PC-3 (cell line): ENCODE measurements at regions not wholly inside any gene's neighbourhood (a gene's known extent, or its start where the extent isn't known, plus 50 kb on each side); places are given as distances from the start of the nearest gene placed in this dataset.

ENCODE experiments used
- ATAC-seq: fragments of 200-7000 bp; cut with Tn5 transposase; 2 replicates; pipeline ENCODE4 v1.9.1; 2020; ENCODE audit warnings: mild to moderate bottlenecking, moderate library complexity
- BruUV-seq: library from RNA; stranded (reverse); fragments of 400-500 nt; replicated peaks from 2 replicates; lab custom pipeline; 2021; lab: Mats Ljungman, UMichigan
- CTCF ChIA-PET: fragments of 300-600 bp; sonication (Branson Sonifier 250); formaldehyde crosslinking; loops from one replicate; lab custom pipeline; 2022; ENCODE audit warnings: antibody characterized with exemption; lab: Charles Lee
- POLR2A ChIA-PET: fragments of 300-600 bp; sonication (Branson Sonifier 250); formaldehyde crosslinking; loops from one replicate; lab custom pipeline; 2022; ENCODE audit warnings: antibody characterized with exemption; ENCODE audit not compliant: unreplicated experiment; lab: Charles Lee
- DNase-seq: peaks from one replicate; pipeline ENCODE4 v3.0.0-alpha.2; 2015
- H2AFZ ChIP-seq: fragments of 300-600 bp; sonication (generic); 2 replicates; pipeline ENCODE4 v1.6.0; 2016; ENCODE audit warnings: antibody characterized with exemption, low read length
- H3F3A ChIP-seq: fragments of 300-600 bp; sonication (generic); one replicate; pipeline ENCODE4 v1.6.0; 2017; ENCODE audit warnings: antibody characterized with exemption, low read length, control low read depth, mild to moderate bottlenecking; ENCODE audit not compliant: unreplicated experiment
- H3K27ac ChIP-seq: fragments of 300-600 bp; sonication (generic); 2 replicates; pipeline ENCODE4 v1.5.1; 2016; ENCODE audit warnings: mild to moderate bottlenecking, low read length
- H3K27me3 ChIP-seq: fragments of 300-600 bp; sonication (generic); 2 replicates; pipeline ENCODE4 v1.6.1; 2016; ENCODE audit warnings: low read length, mixed read lengths
- H3K36me3 ChIP-seq: fragments of 300-600 bp; sonication (generic); 2 replicates; pipeline ENCODE4 v1.6.1; 2016; ENCODE audit warnings: low read depth, mixed run types, low read length, mixed read lengths
- H3K4me1 ChIP-seq: fragments of 300-600 bp; sonication (generic); 2 replicates; pipeline ENCODE4 v1.5.1; 2016; ENCODE audit warnings: low read length; ENCODE audit not compliant: insufficient read depth
- H3K4me2 ChIP-seq: fragments of 300-600 bp; sonication (generic); 2 replicates; pipeline ENCODE4 v1.6.0; 2016; ENCODE audit warnings: low read length
- H3K4me3 ChIP-seq: fragments of 300-600 bp; sonication (generic); 2 replicates; pipeline ENCODE4 v1.5.1; 2016; ENCODE audit warnings: mild to moderate bottlenecking, low read length, mixed read lengths
- H3K79me2 ChIP-seq: fragments of 300-600 bp; sonication (generic); 2 replicates; pipeline ENCODE4 v1.6.1; 2017; ENCODE audit warnings: low read length, mixed read lengths
- H3K9ac ChIP-seq: fragments of 300-600 bp; sonication (generic); 2 replicates; pipeline ENCODE4 v1.6.0; 2016; ENCODE audit warnings: mild to moderate bottlenecking, low read length
- H3K9me2 ChIP-seq: fragments of 300-600 bp; sonication (generic); replicated peaks from 2 replicates; pipeline ENCODE4 v1.6.1; 2016; ENCODE audit warnings: mixed run types, low read length, mixed read lengths
- H3K9me3 ChIP-seq: fragments of 300-600 bp; sonication (generic); 2 replicates; pipeline ENCODE4 v1.6.1; 2016; ENCODE audit warnings: low read length, mixed read lengths
- H4K20me1 ChIP-seq: fragments of 300-600 bp; sonication (generic); 2 replicates; pipeline ENCODE4 v1.6.1; 2016; ENCODE audit warnings: low read length, mixed read lengths
- EZH2 ChIP-seq: fragments of 300-600 bp; sonication (generic); IDR thresholded peaks from one replicate; pipeline ENCODE4 v1.6.1; 2017; ENCODE audit warnings: antibody characterized with exemption, mild to moderate bottlenecking, low read length; ENCODE audit not compliant: unreplicated experiment
- EZH2phosphoT487 ChIP-seq: fragments of 300-600 bp; sonication (generic); IDR thresholded peaks from 2 replicates; pipeline ENCODE4 v1.6.1; 2018; ENCODE audit warnings: mild to moderate bottlenecking, antibody characterized with exemption, low read length, borderline replicate concordance
- intact Hi-C: fragments of 100-400 bp; cut with micrococcal nuclease; formaldehyde crosslinking; loops from 2 replicates; pipeline ENCODE4 v1.9.0; 2023
- TF ChIP-seq, protein P1 (sequence below): fragments of 300-600 bp; sonication (generic); conservative IDR thresholded peaks from 2 replicates; pipeline ENCODE4 v1.5.1; 2017; ENCODE audit warnings: antibody characterized with exemption, low read depth, mild to moderate bottlenecking, low read length

DNA sequence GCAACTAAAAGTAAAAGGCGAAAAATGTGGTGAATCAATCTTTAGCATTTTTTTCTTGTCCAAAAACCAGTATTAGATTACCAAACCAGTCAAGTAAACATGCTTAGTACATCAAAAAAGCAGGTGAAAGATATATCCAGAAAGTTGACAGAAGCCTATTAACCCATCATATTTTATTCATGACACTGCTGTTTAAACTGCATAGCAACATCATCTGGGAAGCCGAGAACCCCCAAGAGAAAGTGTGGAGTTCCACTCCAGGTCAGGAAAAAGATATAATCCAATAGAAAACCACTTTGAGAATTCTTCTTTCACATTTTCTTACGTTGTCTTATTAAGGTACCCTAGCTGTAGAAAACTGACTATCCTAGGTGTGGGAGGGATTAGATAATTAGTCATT is 466.8 kb upstream of the CDH8 start:
- POLR2A ChIA-PET: no interaction called here
- Histone ChIP-seq H3K79me2 (no peaks in the 10 kb centered on the region), H3K4me1 (no peaks in the 10 kb centered on the region), H4K20me1 (no peaks in the 10 kb centered on the region), H3F3A (no peaks in the 10 kb centered on the region), H3K9me3 (no peaks in the 10 kb centered on the region), H2AFZ (no peak overlapping the region), H3K9ac (no peak overlapping the region), H3K4me3 (no peak overlapping the region), H3K36me3 (no peaks in the 10 kb centered on the region), H3K27ac (no peak overlapping the region), H3K27me3 (no peaks in the 10 kb centered on the region), H3K9me2 (no peaks in the 10 kb centered on the region), H3K4me2 (no peak overlapping the region)
- CTCF ChIA-PET: no interaction called here
- intact Hi-C loops: no loop called here
- TF ChIP-seq EZH2 (no peak), EZH2phosphoT487 (no peak)
- TF ChIP-seq, protein P1, sequence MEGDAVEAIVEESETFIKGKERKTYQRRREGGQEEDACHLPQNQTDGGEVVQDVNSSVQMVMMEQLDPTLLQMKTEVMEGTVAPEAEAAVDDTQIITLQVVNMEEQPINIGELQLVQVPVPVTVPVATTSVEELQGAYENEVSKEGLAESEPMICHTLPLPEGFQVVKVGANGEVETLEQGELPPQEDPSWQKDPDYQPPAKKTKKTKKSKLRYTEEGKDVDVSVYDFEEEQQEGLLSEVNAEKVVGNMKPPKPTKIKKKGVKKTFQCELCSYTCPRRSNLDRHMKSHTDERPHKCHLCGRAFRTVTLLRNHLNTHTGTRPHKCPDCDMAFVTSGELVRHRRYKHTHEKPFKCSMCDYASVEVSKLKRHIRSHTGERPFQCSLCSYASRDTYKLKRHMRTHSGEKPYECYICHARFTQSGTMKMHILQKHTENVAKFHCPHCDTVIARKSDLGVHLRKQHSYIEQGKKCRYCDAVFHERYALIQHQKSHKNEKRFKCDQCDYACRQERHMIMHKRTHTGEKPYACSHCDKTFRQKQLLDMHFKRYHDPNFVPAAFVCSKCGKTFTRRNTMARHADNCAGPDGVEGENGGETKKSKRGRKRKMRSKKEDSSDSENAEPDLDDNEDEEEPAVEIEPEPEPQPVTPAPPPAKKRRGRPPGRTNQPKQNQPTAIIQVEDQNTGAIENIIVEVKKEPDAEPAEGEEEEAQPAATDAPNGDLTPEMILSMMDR: no peak
- BruUV-seq: no TSS peak
- no peak for DNase-seq
- ATAC-seq: no peak

DNA sequence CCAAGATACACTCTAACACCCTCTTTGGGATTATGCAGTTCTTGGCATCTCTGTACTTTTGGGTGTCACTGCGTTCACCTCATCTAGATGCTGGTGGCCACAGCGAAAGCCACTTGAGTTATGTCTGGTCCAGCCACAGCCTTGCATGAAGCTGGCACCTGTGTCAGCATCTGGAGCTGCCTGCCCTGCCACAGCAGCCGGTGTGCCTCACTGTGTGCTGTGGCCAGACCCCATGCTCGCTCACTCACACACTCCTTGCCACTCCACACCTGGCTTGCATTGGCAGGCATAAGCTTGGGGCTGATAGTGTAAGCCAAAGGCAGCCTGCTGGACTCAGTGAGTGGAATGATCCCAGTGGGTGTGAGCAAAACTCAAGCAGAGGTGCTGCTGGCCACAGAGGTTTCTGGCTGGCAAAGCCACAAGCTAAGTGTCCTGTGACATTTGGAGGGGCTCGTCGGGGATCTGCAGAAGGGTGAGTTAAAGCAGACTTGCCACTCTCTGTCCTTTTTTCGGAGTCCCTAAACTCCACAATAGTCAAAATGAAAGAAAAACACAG is 442.7 kb upstream of the CDH8 start:
- Histone ChIP-seq H3K4me1 (no peaks in the 10 kb centered on the region), H3K27me3 (no peaks in the 10 kb centered on the region), H3K79me2 (no peaks in the 10 kb centered on the region), H3F3A (no peaks in the 10 kb centered on the region), H2AFZ (no peak overlapping the region), H4K20me1 (no peaks in the 10 kb centered on the region), H3K9me3 (no peaks in the 10 kb centered on the region), H3K9me2 (no peaks in the 10 kb centered on the region), H3K36me3 (no peaks in the 10 kb centered on the region), H3K4me3 (no peak overlapping the region), H3K4me2 (no peak overlapping the region), H3K9ac (no peak overlapping the region), H3K27ac (no peak overlapping the region)
- ChIA-PET POLR2A (no interaction called here), CTCF (no interaction called here)
- ATAC-seq (no peak), DNase-seq (no peak)
- BruUV-seq: no TSS peak
- TF ChIP-seq, protein P1: no peak
- TF ChIP-seq EZH2 (no peak), EZH2phosphoT487 (no peak)
- intact Hi-C loops: no loop called here

DNA sequence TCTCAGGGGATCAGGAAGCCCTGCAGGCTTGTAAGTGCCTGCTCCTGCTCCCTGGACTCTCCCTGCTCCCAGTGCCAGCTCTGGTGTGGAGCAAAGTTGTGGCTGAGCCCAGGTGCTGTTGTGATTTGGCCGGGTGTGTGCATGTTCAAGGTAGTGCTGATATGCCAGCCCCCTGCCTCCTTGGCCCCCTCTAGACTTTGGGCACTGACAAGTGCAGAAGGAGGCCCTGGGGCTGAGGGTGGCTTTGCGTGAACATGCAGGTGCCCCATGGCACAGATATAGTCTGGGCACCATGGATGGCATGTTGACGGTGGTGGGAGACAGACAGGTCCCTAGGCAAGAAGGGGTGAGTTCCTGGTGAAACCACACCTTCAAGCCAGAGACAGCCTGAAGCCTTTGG is 441.6 kb upstream of the CDH8 start:
- POLR2A ChIA-PET: no interaction called here
- Histone ChIP-seq H3K27ac (no peak overlapping the region), H3K4me2 (no peak overlapping the region), H3K4me3 (no peak overlapping the region), H3K9me2 (no peaks in the 10 kb centered on the region), H3K36me3 (no peaks in the 10 kb centered on the region), H3K9me3 (no peaks in the 10 kb centered on the region), H3K79me2 (no peaks in the 10 kb centered on the region), H2AFZ (no peak overlapping the region), H4K20me1 (no peaks in the 10 kb centered on the region), H3K27me3 (no peaks in the 10 kb centered on the region), H3K9ac (no peak overlapping the region), H3F3A (no peaks in the 10 kb centered on the region), H3K4me1 (no peaks in the 10 kb centered on the region)
- TF ChIP-seq EZH2phosphoT487: no peak
- no peak for TF ChIP-seq EZH2
- TF ChIP-seq, protein P1: no peak
- no peak for ATAC-seq
- CTCF ChIA-PET: no interaction called here
- no peak for DNase-seq
- BruUV-seq: no TSS peak
- intact Hi-C loops: no loop called here
